GM12878 (cell line): ENCODE measurements at regions not wholly inside any gene's neighbourhood (a gene's known extent, or its start where the extent isn't known, plus 50 kb on each side); places are given as distances from the start of the nearest gene placed in this dataset.

ENCODE experiments used
- ATAC-seq: fragments of 200-7000 bp; cut with Tn5 transposase; 3 replicates; pipeline ENCODE4 v1.9.1; 2020; ENCODE audit warnings: mild to moderate bottlenecking, moderate library complexity
- BruUV-seq: library from RNA; stranded (reverse); fragments of 400-500 nt; replicated peaks from 2 replicates; lab custom pipeline; 2021; lab: Mats Ljungman, UMichigan
- CTCF ChIA-PET: fragments of 300-600 bp; sonication (Branson Sonifier 250); formaldehyde crosslinking; extraction: SDS; loops from one replicate; lab custom pipeline; 2021; ENCODE audit warnings: inconsistent platforms; lab: Yijun Ruan, JAX
- POLR2A ChIA-PET: fragments of 350-600 bp; formaldehyde crosslinking; extraction: SDS; loops from one replicate; lab custom pipeline; 2021; ENCODE audit warnings: inconsistent platforms; lab: Charles Lee
- RAD21 ChIA-PET: fragments of 300-600 bp; sonication (Branson Sonifier 250); formaldehyde crosslinking; loops from one replicate; lab custom pipeline; 2023; ENCODE audit warnings: antibody characterized with exemption; ENCODE audit not compliant: unreplicated experiment; lab: Charles Lee
- SMC1A ChIA-PET: fragments of 300-600 bp; sonication (Branson Sonifier 250); formaldehyde crosslinking; loops from one replicate; lab custom pipeline; 2023; ENCODE audit not compliant: unreplicated experiment, uncharacterized antibody; lab: Charles Lee
- DNase-seq: peaks from one replicate; pipeline ENCODE4 v3.0.0-alpha.2; 2011; ENCODE audit warnings: low read depth, low spot score
- FAIRE-seq: peaks from 3 replicates; lab custom pipeline; 2011; peaks lifted over from hg19 to GRCh38; lab: Jason Lieb, UNC
- H2AFZ ChIP-seq: 2 replicates; pipeline ENCODE4 v1.6.0; 2011; ENCODE audit warnings: low read depth, low read length, control low read depth; ENCODE audit not compliant: control insufficient read depth
- H3K27ac ChIP-seq: 2 replicates; pipeline ENCODE4 v1.5.1; 2011; ENCODE audit warnings: control low read depth; ENCODE audit not compliant: control insufficient read depth, insufficient read depth
- H3K27me3 ChIP-seq, 2 experiments: replicated peaks in 1 of 2; 2 replicates each; pipeline versions ENCODE4 v1.6.0 to v1.6.1; 2011; ENCODE audit warnings: low read length in 1 of 2; ENCODE audit not compliant: control insufficient read depth in 2 of 2, insufficient read depth in 2 of 2
- H3K36me3 ChIP-seq, 2 experiments: 2 replicates each; pipeline ENCODE4 v1.5.1; 2011; ENCODE audit warnings: low read length in 1 of 2; ENCODE audit not compliant: control insufficient read depth in 2 of 2, insufficient read depth in 2 of 2
- H3K4me1 ChIP-seq: 2 replicates; pipeline ENCODE4 v1.6.1; 2011; ENCODE audit warnings: mild to moderate bottlenecking, low read length, moderate library complexity, mixed read lengths; ENCODE audit not compliant: control insufficient read depth, insufficient read depth
- H3K4me2 ChIP-seq: 2 replicates; pipeline ENCODE4 v1.6.0; 2011; ENCODE audit warnings: control low read depth; ENCODE audit not compliant: control insufficient read depth, insufficient read depth
- H3K4me3 ChIP-seq: fragments of 200-600 bp; sonication (generic); 2 replicates; pipeline ENCODE4 v1.5.1; 2016
- H3K79me2 ChIP-seq: 2 replicates; pipeline ENCODE4 v1.6.0; 2011; ENCODE audit warnings: low read length; ENCODE audit not compliant: control insufficient read depth, insufficient read depth
- H3K9ac ChIP-seq: 2 replicates; pipeline ENCODE4 v1.8.0; 2011; ENCODE audit warnings: low read length, control low read depth, mixed read lengths; ENCODE audit not compliant: control insufficient read depth, insufficient read depth
- H3K9me3 ChIP-seq: replicated peaks from 3 replicates; pipeline ENCODE4 v1.5.1; 2011; ENCODE audit warnings: mild to moderate bottlenecking, low read length; ENCODE audit not compliant: control insufficient read depth, insufficient read depth
- H4K20me1 ChIP-seq: 2 replicates; pipeline ENCODE4 v1.6.0; 2011; ENCODE audit not compliant: control insufficient read depth, insufficient read depth
- CBX3 ChIP-seq: fragments of 200-600 bp; sonication (generic); IDR thresholded peaks from 2 replicates; pipeline ENCODE4 v1.6.1; 2016; ENCODE audit warnings: low read depth, borderline replicate concordance
- E2F8 ChIP-seq: fragments of 450-650 bp; IDR thresholded peaks from 2 replicates; pipeline ENCODE4 v1.6.1; 2018; ENCODE audit warnings: mild to moderate bottlenecking, low read depth, moderate library complexity; ENCODE audit not compliant: partially characterized antibody
- RAD21 ChIP-seq: IDR thresholded peaks from 2 replicates; pipeline ENCODE4 v1.6.1; 2011; ENCODE audit warnings: mild to moderate bottlenecking, low read depth, low read length, moderate library complexity; ENCODE audit not compliant: insufficient read depth
- WGBS: methylation state at CpG from one replicate; pipeline ENCODE4 v1.1.6; 2016; ENCODE audit warnings: low lambda C conversion rate; ENCODE audit not compliant: insufficient replicate concordance, insufficient coverage; ENCODE audit errors: missing lambda C conversion rate; 5-methylcytosine and 5-hydroxymethylcytosine counted together
- in situ Hi-C: fragments of 300-500 bp; cut with MboI; formaldehyde crosslinking; loops from 9 replicates; pipeline ENCODE4 v1.14.3; 2018; ENCODE audit warnings: mixed read lengths
- intact Hi-C: fragments of 100-400 bp; cut with micrococcal nuclease; formaldehyde crosslinking; loops from one replicate; pipeline ENCODE4 v1.14.2; 2022; ENCODE audit not compliant: unreplicated experiment

DNA sequence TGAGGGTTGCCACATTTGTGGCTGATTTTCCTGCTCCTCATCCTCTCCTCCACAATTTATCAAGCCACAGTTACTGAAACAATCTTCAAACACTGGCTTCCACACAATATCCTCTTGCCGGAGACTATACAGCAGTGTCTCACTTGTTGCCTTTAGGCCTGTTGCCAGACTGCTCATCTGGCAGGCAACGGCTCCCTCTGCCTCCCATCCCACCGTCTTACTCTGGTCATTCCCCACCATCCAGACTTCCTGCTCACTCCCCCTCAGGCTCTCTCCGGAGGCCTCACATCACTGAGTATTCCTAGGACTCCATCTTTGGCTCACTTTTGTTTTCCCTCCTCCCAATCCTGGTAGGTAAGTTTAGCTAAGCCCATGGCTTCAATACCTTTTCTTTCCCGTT, 301.9 kb downstream of the IL20RB start:
- ChIA-PET POLR2A (no interaction called here), RAD21 (no interaction called here), SMC1A (interaction anchor here (1.1 kb wide), 1 partner anchor 17 kb away, joined by 3 read pairs; no protein-coding TSS in a partner anchor), CTCF (no interaction called here)
- Histone ChIP-seq H3K79me2 (no peaks in the 10 kb centered on the region), H3K4me1 (no peaks in the 10 kb centered on the region), H3K4me2 (no peak overlapping the region), H3K27me3 (no peaks in the 10 kb centered on the region; a peak in 1 of 4 replicates), H3K9ac (no peak overlapping the region), H3K36me3 (no peaks in the 10 kb centered on the region), H3K9me3 (no peaks in the 10 kb centered on the region), H3K4me3 (no peak overlapping the region), H2AFZ (peak overlapping the region; percentile 21), H3K27ac (no peak overlapping the region), H4K20me1 (no peaks in the 10 kb centered on the region)
- BruUV-seq = no TSS peak
- in situ Hi-C loops (no loop called here), intact Hi-C loops (no loop called here)
- TF ChIP-seq E2F8 (no peak), CBX3 (no peak), RAD21 (peak; percentile 32; the same call in 1 of the 2 replicates)
- no peak for FAIRE-seq
- 1% methylated on average over 5 of the region's 5 CpGs for WGBS
- ATAC-seq = no peak
- no peak for DNase-seq
